ENCODE measurements at regions not wholly inside any gene's neighbourhood (a gene's known extent, or its start where the extent isn't known, plus 50 kb on each side); places are given as distances from the start of the nearest gene placed in this dataset.

- H3K9me2 ChIP-seq (replicated peaks; ENCODE audit: insufficient read depth) = no peaks in the 10 kb centered on the region
- H4K20me1 ChIP-seq (ENCODE audit: insufficient read depth, poor library complexity, severe bottlenecking) = no peaks in the 10 kb centered on the region
- DNase-seq (ENCODE audit: low spot score) = no peak
- no peak overlapping the region for H3K4me3 ChIP-seq
- WGBS (ENCODE audit: low lambda C conversion rate, missing lambda C conversion rate) = 41% methylated on average over 3 of the region's 5 CpGs
- H3K4me2 ChIP-seq = no peak overlapping the region
- no peak overlapping the region for H3K27ac ChIP-seq
- no peaks in the 10 kb centered on the region for H3K27me3 ChIP-seq
- H3K4me1 ChIP-seq (ENCODE audit: insufficient read depth) = no peaks in the 10 kb centered on the region
- TF ChIP-seq EZH2phosphoT487 (IDR thresholded peaks at IDR 0.05; ENCODE audit: low read depth, severe bottlenecking, unreplicated experiment) (no peak), CTCF (IDR thresholded peaks at IDR 0.05; ENCODE audit: poor library complexity) (no peak), EZH2 (IDR thresholded peaks at IDR 0.05; ENCODE audit: borderline replicate concordance) (no peak)
- no peaks in the 10 kb centered on the region for H3K36me3 ChIP-seq (replicated peaks; ENCODE audit: insufficient read depth, low read depth)
- no peak overlapping the region for H2AFZ ChIP-seq
- no peaks in the 10 kb centered on the region for H3K9me3 ChIP-seq (ENCODE audit: low read depth)
- no peaks in the 10 kb centered on the region for H3K79me2 ChIP-seq
These were observed 166.9 kb upstream of the WDR11 start for GRCh38 chr10:120684226-120684625.

GRCh38 chr10:120685136-120685535, 166.0 kb upstream of the WDR11 start:
- H3K27me3 ChIP-seq = no peaks in the 10 kb centered on the region
- H3K9me2 ChIP-seq (replicated peaks; ENCODE audit: insufficient read depth) = no peaks in the 10 kb centered on the region
- 51% methylated on average over 4 of the region's 4 CpGs for WGBS (ENCODE audit: low lambda C conversion rate, missing lambda C conversion rate)
- H3K27ac ChIP-seq = no peak overlapping the region
- no peak overlapping the region for H3K4me3 ChIP-seq
- no peaks in the 10 kb centered on the region for H3K9me3 ChIP-seq (ENCODE audit: low read depth)
- no peak overlapping the region for H2AFZ ChIP-seq
- TF ChIP-seq EZH2 (IDR thresholded peaks at IDR 0.05; ENCODE audit: borderline replicate concordance) (no peak), EZH2phosphoT487 (IDR thresholded peaks at IDR 0.05; ENCODE audit: low read depth, severe bottlenecking, unreplicated experiment) (no peak), CTCF (IDR thresholded peaks at IDR 0.05; ENCODE audit: poor library complexity) (no peak)
- H4K20me1 ChIP-seq (ENCODE audit: insufficient read depth, poor library complexity, severe bottlenecking) = no peaks in the 10 kb centered on the region
- H3K4me1 ChIP-seq (ENCODE audit: insufficient read depth) = no peaks in the 10 kb centered on the region
- no peak overlapping the region for H3K4me2 ChIP-seq
- no peak for DNase-seq (ENCODE audit: low spot score)
- H3K79me2 ChIP-seq = no peaks in the 10 kb centered on the region
- no peaks in the 10 kb centered on the region for H3K36me3 ChIP-seq (replicated peaks; ENCODE audit: insufficient read depth, low read depth)

GRCh38 chr10:120688928-120689327, 162.2 kb upstream of the WDR11 start:
- TF ChIP-seq EZH2 (IDR thresholded peaks at IDR 0.05; ENCODE audit: borderline replicate concordance) = no peak
- no peak for TF ChIP-seq EZH2phosphoT487 (IDR thresholded peaks at IDR 0.05; ENCODE audit: low read depth, severe bottlenecking, unreplicated experiment)
- no peak for TF ChIP-seq CTCF (IDR thresholded peaks at IDR 0.05; ENCODE audit: poor library complexity)
- 85% methylated on average over 1 of the region's 1 CpG for WGBS (ENCODE audit: low lambda C conversion rate, missing lambda C conversion rate)
- Histone ChIP-seq H3K36me3 (replicated peaks; ENCODE audit: insufficient read depth, low read depth) (no peaks in the 10 kb centered on the region), H3K9me2 (replicated peaks; ENCODE audit: insufficient read depth) (no peaks in the 10 kb centered on the region), H2AFZ (no peak overlapping the region), H3K9me3 (ENCODE audit: low read depth) (no peaks in the 10 kb centered on the region), H3K27me3 (no peaks in the 10 kb centered on the region), H3K4me1 (ENCODE audit: insufficient read depth) (no peaks in the 10 kb centered on the region), H3K79me2 (no peaks in the 10 kb centered on the region), H3K27ac (no peak overlapping the region), H3K4me3 (no peak overlapping the region), H4K20me1 (ENCODE audit: insufficient read depth, poor library complexity, severe bottlenecking) (no peaks in the 10 kb centered on the region), H3K4me2 (no peak overlapping the region)
- DNase-seq (ENCODE audit: low spot score) = no peak

Data from hepatocyte (in vitro differentiated cells).